ENCODE measurements at regions not wholly inside any gene's neighbourhood (a gene's known extent, or its start where the extent isn't known, plus 50 kb on each side); places are given as distances from the start of the nearest gene placed in this dataset.

DNA sequence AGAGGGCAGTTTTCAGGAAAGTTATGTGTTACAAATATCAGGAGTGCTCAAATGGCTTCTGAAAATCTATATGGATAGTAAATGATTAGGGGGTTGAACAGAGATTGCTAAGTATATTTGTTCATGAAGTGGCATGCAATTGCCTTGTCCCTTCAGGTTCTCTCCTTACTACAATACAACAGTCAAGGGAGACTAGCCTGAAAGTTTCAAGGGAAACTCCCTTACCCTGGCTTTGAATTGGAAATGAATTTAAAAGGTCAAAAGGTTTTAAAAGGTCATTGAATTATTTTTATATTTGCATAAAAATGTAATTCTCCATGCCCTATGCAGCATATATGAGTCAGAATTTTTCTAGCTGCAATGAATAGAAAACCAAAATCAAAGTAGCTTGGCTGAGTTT is 253.1 kb upstream of the SYT1 start:
- no peak for DNase-seq

DNA sequence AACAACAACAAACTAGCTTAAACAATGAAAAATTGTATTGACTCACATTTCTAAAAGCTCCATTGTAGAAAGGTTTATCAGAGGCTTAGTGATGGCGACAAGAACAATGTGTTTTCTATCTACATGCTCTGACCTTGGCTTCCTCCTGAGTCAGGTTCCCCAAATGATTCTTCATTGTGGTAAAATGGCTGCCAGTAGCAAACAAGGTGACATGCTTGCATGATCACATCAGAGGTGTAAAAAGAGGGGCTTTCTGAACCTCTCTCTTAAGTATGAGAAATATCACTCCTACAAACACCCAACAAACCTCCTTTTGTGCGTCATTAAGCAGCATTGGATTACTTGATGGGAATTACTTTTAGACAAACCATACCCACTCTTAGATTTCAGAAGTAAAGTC is 252.4 kb upstream of the SYT1 start:
- no peak for DNase-seq

DNA sequence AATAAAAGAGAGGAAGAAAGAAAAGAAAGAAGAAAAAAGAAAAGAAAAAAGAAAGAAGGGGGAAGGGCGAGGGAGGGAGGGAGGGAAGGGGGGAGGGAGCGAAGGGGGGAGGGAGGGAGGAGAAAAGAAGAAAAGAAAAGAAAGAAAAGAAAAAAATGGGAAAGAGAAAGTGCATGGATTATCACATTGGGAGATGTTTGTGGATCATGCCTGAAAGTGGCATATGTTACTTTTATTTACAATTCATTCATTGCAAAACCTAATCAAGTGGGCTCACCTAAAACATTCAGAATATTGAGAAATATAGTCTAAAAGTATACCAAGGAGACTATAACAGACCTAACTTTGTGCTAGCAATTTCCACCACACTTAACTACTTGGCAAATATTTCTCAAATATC is 246.9 kb upstream of the SYT1 start:
- DNase-seq: no peak

DNA sequence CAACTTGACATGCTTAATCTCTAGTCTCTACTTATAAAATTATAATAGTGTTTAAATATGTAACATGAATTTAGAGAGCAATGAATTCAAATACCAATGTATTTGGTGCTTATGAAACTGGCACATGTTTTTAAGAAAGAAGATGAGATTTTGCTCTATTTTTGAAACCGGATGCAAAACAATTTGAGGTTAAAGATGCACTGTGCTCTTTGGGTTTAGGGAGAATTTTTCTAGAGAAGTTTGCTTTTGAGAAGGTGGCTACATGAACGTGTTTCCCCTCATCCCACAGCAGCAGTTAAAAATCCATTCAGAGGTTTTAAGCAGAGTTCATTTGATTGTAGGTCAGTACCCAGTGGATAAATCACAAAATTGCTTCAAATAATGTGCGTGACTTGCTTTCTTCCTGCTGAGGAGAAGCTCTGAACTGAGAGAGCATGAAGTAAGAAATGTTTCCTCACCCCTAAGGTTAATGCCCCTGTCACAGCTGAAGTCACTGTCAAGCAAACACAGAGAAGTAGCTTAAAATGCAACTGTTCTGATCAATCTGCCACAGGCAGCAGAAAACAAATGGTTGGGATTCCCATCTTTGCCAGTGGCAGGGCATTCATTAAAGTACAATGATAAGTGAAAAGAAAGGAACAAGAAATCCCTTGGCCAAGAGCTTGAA is 241.9 kb upstream of the SYT1 start:
- no peak for DNase-seq

DNA sequence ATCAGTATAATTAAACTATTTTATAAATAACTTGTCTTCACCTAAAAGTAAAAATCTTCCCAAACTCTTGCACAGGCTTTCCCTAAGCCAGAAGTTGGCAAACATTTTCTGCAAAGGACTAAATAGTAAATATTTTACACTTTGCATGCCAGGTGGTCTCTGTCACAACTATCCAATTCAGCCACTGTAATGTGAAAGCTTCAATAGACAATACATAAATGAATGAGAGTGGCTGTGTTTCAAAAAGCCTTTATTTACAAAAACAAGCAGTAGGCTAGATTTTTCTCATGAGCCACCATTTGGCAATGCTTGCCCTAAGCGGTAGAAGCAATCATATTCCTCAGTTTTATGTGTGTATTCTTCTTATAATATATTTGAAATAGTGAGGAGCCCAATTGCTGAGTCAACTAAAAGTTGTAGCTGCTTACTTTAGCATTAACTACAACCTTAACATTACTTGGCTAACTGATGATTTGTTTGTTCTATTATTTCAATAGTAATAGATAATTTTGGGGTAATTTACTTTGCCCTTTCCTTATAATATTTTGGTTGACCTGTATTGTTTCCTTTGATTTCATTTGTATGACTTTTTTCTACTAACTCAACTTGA is 236.0 kb upstream of the SYT1 start:
- DNase-seq: no peak

DNA sequence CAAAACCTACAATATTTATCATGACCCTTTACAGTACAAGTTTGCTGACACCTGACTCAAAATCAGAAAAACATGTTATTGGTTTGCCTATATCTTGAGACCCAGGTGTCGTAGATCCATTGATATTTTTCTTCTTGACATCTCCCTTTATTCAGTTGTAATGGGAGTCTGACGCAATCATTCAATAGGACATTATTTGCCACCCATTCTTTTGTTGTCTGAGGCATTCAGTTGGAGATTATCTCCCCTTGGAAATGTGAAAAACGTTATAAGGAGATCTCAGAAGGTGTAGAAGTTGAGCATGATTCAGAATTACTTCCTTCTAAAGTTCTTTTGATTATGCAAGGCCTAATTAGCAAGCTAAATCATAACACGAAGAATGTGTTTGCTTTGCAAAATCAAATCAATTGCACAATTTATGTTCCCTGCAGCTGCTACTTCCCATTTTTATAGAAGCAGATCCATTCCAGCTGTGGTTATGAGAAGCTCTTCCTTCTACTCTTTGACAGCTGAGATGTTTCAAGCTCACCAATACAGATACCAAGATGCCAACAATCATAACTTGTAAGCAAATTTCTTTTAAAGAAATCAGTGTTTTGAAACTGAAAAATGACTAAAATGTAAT is 228.2 kb upstream of the SYT1 start:
- no peak for DNase-seq

DNA sequence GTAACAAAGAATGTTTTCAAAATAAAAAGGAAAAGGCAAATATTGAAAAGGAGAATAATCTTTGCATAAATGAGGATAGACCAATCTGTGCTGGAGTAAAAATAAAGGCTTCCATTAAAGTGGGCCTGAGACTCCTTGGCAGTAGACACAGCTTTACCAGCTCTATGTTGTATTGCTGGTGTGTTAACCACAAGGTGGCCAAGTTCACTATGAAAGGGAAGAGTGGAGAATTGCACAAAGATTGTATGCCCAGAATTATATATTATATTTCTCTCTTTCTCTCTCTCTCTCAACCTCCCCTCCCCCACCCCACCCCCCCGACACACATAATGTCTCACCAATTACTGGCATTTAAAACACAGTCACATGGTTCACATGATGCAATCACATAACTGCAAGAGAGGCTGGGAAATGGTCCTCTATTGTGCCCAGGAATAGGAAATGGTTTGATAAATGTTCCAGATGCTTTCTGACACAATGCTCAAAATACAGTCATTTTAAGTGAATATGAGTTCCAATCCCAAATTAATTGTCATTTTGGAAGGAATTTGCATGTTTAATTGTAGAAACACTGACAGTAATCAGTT is 222.6 kb upstream of the SYT1 start:
- DNase-seq: no peak

DNA sequence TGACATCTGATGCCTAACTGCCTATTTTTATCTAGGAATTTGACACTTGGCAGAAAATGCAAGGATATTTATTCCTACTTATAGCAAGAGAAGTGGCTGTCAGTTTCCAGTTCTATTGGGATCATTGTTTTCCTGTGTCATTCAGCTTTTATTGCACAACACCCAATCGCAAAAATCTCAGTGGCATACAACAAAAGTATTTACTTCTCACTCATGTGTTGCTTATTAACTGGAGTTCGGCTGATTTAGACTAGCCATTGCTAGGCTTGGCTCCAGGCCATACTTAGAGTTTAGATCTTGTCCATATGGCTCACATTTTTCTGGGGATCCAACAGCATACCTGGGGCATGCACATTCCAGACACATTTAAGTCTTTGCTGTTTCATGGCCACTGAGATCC is 218.6 kb upstream of the SYT1 start:
- no peak for DNase-seq

DNA sequence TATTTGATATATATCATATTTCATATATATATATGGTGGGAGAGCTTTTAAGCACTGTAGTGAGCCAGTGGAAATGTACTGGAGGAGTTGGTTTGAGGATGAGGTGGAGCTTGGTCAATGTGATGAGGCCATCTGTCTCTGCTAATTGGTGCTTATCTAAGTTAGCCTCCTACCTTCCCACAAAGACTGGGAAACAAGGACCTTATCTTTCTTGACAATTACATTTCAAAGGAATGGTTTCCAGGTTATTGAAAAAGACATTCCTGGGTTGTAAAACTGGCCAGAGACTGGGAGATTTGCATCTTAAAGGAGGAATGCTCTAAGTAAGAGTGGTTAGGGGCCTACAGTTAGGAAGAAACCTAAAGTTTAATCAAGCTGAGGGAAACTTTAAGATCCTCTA is 212.8 kb upstream of the SYT1 start:
- no peak for DNase-seq

DNA sequence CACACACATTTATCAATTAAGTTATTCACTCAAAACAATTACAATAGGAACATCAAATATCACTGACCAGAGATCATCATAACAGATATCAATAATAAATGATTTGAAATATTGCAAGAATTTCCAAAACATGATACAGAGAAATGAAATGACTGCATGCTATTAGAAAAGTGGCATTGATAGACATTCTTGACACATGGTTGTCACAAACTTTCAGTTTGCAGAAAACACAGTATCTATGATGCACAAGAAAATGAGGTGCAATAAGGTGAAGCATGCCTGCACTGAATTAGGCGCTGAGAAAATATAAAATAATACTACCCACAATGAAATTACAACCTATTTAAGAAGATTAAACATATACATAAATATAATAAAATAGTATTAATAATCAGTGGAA is 198.0 kb upstream of the SYT1 start:
- DNase-seq: no peak

DNA sequence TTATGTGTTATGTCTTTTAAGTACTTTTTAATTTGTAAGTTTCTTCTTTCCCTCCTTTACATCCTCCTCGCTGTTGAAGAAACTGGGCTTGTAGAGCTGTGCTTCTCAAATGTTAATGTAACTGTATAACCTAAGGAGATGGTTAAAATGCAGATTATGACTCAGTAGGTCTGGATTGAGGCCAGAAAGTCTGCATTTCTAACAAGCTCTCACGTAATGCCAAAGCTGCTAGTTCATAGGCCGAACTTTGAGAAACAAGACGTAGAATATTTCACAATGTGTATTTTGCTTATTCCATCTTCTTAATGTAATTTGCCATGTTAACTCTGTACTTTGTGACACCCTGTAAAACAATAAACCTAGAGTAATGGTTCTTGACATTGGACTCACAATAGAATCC is 193.3 kb upstream of the SYT1 start:
- no peak for DNase-seq

DNA sequence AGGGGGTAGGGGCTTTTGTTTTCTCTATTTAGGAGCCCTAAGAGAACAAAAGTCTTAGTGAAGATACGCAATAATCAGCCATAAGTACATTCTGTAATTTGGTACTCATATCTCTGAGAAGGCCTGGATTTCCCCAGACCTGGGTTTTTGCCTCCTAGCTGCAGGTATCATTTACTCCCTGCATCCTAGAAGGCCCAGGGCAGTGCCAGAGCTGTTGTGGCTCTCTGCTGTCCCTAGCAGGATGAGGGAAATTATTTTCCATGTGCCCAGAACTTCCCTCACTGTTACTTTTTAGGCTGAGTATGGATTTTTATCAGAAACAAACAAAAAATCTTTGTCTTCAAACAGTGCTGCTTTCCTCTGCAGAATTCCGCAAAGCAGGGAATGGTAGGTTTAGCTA is 192.5 kb upstream of the SYT1 start:
- no peak for DNase-seq

DNA sequence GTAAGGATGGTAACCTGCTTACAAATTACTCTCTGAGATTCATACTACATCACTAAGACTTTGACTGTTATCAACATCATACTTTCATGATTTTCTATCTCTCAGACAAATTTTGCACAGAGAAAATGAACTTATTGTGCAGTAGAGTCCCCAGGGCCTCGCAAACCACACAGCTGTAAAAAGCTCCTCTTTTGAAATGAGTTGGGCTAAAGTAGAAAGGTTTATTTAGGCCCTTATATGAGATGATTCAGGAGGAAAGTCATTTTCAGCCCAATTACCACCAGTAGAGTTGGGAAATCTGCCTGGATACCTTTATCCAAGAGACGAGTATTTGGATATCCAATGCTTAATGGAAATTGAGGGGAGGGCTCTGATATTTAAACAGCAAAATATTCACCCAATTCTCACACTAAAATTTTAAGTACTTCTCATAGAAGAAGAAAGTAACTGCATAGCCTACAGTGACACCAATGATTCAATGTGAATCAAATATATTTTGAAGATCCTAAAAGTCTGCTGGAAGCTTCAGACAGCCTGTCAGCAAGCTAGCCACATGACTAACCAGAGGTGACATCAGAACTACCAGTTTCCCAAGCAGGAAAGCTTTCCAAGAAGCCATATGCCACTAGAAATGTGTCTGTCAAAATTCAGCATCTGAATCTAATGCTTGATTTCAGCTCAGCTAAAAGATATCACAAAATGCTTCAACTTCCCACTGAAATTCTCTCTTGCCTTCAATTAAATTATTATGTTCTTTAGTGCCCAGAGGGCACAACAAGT is 190.1 kb upstream of the SYT1 start:
- no peak for DNase-seq

DNA sequence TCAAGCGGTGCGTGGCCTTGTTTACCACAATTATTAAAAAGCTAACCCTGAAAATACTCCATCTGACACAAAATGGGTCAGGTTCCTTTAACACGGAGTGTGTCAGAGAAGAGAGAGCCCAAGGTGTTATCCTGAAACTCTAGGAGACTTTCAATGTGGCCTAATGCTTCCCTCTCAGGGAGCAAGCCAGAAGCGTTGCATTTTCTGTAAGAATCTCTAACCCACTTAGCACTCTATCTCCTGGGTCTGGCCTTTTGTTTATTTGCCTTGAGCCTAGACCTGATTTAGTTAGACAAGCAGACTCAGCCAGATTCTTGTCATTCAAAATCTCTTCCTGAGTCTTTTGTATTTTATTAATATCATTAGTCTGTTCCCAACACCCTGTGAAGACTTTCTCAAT is 184.0 kb upstream of the SYT1 start:
- DNase-seq: no peak

DNA sequence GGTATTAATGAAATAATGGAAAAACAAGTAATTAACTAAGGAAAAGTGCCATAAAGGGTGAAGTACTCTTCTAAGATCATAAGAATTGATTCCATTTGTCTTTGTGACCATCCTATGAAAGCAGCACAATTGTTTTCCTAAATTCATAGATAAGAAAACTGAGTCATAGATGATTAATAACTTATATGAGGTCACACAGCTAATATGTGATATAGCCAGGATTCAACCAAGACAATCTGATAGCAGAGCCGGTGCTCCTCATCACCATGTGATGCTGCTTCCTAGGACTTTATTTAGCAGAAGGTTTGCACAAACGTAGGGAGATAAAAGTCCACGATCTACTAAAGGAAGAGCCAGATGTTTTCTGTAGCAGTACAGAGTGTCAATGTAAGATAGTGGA is 181.5 kb upstream of the SYT1 start:
- DNase-seq: no peak

DNA sequence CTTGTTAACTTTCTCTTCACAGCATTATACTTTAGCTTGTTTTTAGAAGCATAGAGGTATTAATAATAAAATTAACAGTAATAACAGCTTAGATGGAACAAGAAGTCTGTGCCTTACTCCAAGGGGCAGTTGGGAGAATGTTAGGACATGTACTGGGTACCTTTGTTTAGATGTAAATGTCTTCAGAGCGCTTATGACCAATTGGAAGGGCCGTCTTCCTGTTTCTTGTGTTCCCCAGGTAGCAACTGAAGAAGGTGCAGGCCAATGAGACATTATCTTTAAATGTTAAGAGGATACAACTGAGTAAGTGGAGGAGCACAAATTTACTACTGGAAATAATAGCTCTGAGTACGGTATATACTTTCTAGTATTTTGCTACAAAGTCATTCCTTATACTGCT is 180.9 kb upstream of the SYT1 start:
- DNase-seq: no peak

DNA sequence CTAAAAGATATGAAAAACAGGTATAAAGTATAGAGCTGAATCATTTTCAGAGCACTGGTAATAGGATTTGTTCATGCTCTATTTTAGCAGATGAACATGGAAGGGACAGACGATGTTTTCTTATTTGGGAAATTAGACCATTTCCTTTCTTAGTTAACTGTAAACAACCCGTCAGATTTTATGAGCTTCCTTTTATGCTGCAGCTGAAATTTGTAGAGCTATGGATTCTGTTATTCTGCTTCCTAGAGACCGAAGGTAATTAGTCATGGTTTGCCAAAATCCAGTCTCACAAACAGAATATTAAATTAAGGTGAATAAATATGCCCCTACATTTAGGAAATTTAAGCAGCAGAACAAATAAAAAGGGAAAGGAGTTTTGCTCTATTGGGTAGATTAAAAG is 180.2 kb upstream of the SYT1 start:
- no peak for DNase-seq

DNA sequence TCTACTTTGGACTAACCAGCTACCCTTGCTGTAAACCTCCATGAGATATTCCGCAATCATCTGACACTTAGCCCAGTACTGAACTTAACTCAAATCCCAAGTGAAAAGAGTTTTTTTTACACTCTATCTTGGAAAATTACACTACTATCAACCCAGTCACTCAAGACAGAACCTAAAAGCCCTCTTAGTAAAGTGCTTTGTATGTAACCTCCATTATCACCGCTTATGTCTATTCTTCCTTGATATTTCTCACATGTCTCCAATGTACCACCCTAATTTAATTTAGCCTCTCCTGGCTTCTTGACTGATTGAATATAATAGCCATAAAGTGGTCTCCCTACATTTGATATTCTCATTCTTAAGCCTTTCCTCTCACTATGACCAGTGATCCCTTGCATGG is 168.8 kb upstream of the SYT1 start:
- DNase-seq: no peak

DNA sequence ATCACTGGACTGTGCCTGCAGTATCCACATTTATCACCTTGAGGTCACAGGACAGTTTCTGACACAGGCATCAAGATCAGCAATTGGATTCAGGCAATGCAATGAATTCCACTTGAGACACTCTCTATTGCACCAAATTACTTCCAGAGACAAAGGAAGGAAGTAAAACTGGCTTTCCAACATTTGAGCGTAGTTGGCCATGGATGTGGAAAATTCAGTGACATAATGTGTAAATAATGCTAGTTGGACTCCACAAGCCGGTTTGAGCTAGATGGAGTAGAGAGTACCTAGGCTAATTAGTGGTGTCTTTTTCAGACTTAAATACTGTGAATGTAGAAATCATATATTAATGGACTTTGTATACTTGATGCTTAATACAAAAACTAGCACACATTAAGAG is 168.3 kb upstream of the SYT1 start:
- DNase-seq: no peak

DNA sequence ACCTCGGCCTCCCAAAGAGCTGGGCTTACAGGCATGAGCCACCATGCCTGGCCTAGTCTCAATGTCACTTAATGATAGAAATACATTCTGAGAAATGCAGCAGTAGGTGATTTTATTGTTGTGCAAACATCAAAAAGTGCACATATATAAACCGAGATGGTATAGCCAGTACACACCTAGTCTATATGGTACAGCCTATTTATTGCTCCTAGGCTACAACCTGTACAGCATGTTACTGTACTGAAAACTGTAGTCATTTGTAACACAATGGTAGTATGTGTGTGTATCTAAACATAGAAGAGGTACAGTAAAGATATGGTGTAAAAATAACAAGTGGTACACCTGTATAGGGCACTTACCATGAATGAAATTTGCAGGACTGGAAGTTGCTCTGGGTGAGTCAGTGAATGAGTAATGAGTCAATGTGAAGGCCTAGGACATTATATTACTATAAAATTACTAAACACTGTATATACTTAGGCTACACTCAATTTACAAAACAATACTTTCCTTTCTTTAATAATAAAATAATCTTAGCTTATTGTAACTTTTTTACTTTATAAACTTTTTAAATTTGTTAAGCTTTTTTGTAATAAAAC is 166.7 kb upstream of the SYT1 start:
- no peak for DNase-seq

DNA sequence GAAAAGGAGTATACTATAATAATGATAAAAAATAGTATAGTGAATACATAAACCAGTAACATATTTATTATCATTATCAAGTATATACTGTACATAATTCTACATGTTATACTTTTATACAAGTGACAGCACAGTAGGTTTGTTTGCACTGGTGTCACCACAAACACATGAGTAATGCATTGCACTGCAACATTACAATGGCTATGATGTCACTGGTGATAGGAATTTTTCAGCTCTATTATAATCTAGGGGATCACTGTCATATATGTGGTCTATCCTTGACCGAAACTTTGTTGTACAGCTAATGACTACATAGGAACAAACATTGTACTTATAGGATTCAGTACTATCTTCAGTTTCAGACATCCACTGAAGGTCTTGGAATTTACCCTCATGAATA is 165.8 kb upstream of the SYT1 start:
- no peak for DNase-seq

DNA sequence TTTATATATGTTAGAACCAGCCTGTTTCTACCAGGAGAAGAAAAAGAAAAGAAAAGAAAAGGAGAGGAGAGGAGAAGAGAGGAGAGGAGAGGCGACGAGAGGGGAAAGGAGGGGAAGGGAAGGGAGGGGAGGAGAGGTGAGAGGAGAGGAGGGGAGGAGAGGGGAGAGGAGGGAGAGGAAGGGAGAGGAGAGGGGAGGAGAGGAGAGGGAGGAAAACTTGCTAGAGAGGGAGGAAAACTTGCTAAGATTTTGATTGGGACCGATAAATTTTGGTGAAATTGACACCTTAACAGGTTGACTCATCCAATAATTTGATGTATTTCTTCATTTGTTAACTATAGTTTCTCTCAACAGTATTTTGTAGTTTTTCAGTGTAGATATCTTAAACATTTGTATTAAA is 164.0 kb upstream of the SYT1 start:
- no peak for DNase-seq

DNA sequence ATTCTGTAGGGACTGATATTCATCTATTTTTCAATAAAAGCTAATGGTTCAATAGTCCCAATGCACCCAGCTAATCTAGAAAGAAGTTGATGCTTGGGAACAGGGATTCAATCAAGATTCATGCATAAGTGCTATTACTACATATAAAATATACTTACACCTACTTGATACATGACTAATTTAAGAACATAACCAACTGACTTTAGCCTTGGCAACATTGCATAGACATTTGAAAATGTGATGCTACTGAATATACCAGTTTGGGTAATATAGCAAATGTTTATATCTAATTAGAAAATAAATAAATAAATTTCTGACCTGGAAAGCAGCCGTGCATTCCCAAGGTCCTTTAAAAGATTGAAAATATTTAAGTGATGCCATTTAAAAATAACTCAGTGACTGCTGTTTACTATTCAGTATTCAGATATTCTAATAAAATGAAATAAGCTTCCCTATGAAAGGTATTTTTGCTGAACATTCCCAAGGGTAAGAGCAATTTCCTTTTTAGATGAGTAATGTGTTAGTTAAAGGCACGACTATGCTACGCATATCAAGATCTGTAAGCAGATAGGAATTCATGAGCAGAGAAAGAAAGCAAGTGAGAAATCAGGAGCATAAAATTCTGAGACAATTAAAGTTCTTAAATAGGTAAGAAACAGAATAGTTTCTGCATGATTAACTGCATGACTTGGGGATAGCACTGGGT is 160.6 kb upstream of the SYT1 start:
- no peak for DNase-seq
